C4-2B (cell line): ENCODE measurements at regions not wholly inside any gene's neighbourhood (a gene's known extent, or its start where the extent isn't known, plus 50 kb on each side); places are given as distances from the start of the nearest gene placed in this dataset.

ENCODE experiments used
- CTCF ChIP-seq: fragments of 450-650 bp; conservative IDR thresholded peaks from 2 replicates; pipeline ENCODE4 v1.5.1; 2017; ENCODE audit warnings: mild to moderate bottlenecking
- ZFX ChIP-seq: fragments of 450-650 bp; IDR thresholded peaks from 2 replicates; pipeline ENCODE4 v1.6.1; 2017

- no peak for TF ChIP-seq CTCF
- TF ChIP-seq ZFX = no peak
Observed at GRCh38 chr2:75367401-75367800, 168.1 kb upstream of the TACR1 start.
